ENCODE measurements at regions not wholly inside any gene's neighbourhood (a gene's known extent, or its start where the extent isn't known, plus 50 kb on each side); places are given as distances from the start of the nearest gene placed in this dataset.
"Not testable (repeated sequence)": the region's sequence is repeated elsewhere in the genome, so short reads cannot be mapped to it uniquely, and the experiment has no call there.

GRCh38 chr7:113349339-113349738 is 231.0 kb upstream of the SMIM30 start:
- Histone ChIP-seq H3K9me3 (no peaks in the 10 kb centered on the region), H3K27me3 (no peaks in the 10 kb centered on the region), H3K4me3 (no peak overlapping the region), H3K4me1 (no peaks in the 10 kb centered on the region), H3K27ac (no peak overlapping the region), H3K36me3 (no peaks in the 10 kb centered on the region)
- WGBS, 2 donors: 88 to 89% methylated on average over 4 of the region's 4 CpGs
- intact Hi-C loops (cut with DNase I): no loop called here
- no peak for DNase-seq
- no peak for TF ChIP-seq EP300 (IDR thresholded peaks at IDR 0.05)
- no peak for TF ChIP-seq POLR2A (IDR thresholded peaks at IDR 0.05)
- TF ChIP-seq CTCF (IDR thresholded peaks at IDR 0.05): no peak
- no peak for TF ChIP-seq POLR2AphosphoS5 (IDR thresholded peaks at IDR 0.05)

- DNase-seq: no peak
- Histone ChIP-seq H3K27ac (no peak overlapping the region), H3K9me3 (no peaks in the 10 kb centered on the region), H3K27me3 (no peaks in the 10 kb centered on the region), H3K36me3 (no peaks in the 10 kb centered on the region), H3K4me1 (no peaks in the 10 kb centered on the region), H3K4me3 (no peak overlapping the region)
- intact Hi-C loops (cut with DNase I): no loop called here
- TF ChIP-seq POLR2AphosphoS5 (IDR thresholded peaks at IDR 0.05) (no peak), CTCF (IDR thresholded peaks at IDR 0.05) (no peak), POLR2A (IDR thresholded peaks at IDR 0.05) (no peak), EP300 (IDR thresholded peaks at IDR 0.05) (no peak)
- 89 to 92% methylated on average over 1 of the region's 1 CpG for WGBS, 2 donors
Measured at GRCh38 chr7:113339661-113340060, 221.3 kb upstream of the SMIM30 start.

GRCh38 chr7:113338071-113338696 is 219.8 kb upstream of the SMIM30 start:
- intact Hi-C loops (cut with DNase I): no loop called here
- Histone ChIP-seq H3K27me3 (no peaks in the 10 kb centered on the region), H3K36me3 (no peaks in the 10 kb centered on the region), H3K4me3 (no peak overlapping the region), H3K9me3 (no peaks in the 10 kb centered on the region), H3K4me1 (no peaks in the 10 kb centered on the region), H3K27ac (no peak overlapping the region)
- no peak for TF ChIP-seq EP300 (IDR thresholded peaks at IDR 0.05)
- no peak for DNase-seq
- 88 to 89% methylated on average over 4 of the region's 4 CpGs for WGBS, 2 donors

GRCh38 chr7:113336838-113337237 is 218.5 kb upstream of the SMIM30 start:
- H3K9me3 ChIP-seq; H3K36me3 ChIP-seq; H3K4me1 ChIP-seq; H3K4me3 ChIP-seq; H3K27ac ChIP-seq; DNase-seq; intact Hi-C loops (cut with DNase I); H3K27me3 ChIP-seq: not testable (repeated sequence)
- 93 to 98% methylated on average over 1 of the region's 1 CpG for WGBS, 2 donors

GRCh38 chr7:113331155-113331898 is 213.0 kb upstream of the SMIM30 start:
- TF ChIP-seq POLR2AphosphoS5 (IDR thresholded peaks at IDR 0.05): no peak
- no peak for TF ChIP-seq POLR2A (IDR thresholded peaks at IDR 0.05)
- TF ChIP-seq CTCF (IDR thresholded peaks at IDR 0.05): no peak
- no peak for TF ChIP-seq EP300 (IDR thresholded peaks at IDR 0.05)
- no peak overlapping the region for H3K4me3 ChIP-seq
- DNase-seq: peak; percentile 62
- intact Hi-C loops (cut with DNase I): no loop called here
- H3K27ac ChIP-seq: no peak overlapping the region
- H3K4me1 ChIP-seq: peaks cover 0 to 3% (median under 1%) of the 10 kb centered on the region in 4 donors
- no peaks in the 10 kb centered on the region for H3K9me3 ChIP-seq
- no peaks in the 10 kb centered on the region for H3K27me3 ChIP-seq
- WGBS, 2 donors: 68 to 85% methylated on average over 15 of the region's 15 CpGs
- no peaks in the 10 kb centered on the region for H3K36me3 ChIP-seq
